ENCODE measurements at regions not wholly inside any gene's neighbourhood (a gene's known extent, or its start where the extent isn't known, plus 50 kb on each side); places are given as distances from the start of the nearest gene placed in this dataset.

DNA sequence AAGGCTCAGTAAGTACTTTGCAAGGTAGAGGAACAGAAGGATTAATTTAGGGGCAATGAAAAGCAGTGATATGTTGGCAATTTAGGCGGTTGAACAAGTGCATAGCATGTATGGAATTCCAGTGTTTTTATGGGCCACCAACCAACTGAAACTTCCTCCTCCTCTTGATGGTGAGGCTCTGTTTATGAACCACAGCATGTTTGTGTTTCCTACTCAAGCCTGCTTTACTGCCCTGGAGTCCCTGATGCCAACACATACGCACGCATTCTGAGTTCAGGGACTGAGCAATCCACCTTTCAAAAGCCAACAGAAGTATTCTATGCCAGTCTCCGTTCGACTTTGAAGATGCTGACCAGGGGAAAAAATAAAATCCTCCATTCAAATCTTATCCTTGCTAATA, 417.5 kb downstream of the EFNA5 start:
- TF ChIP-seq EGR1 (IDR thresholded peaks at IDR 0.05; ENCODE audit: low read depth in 2 of 2): no peak
- TF ChIP-seq, protein P1, sequence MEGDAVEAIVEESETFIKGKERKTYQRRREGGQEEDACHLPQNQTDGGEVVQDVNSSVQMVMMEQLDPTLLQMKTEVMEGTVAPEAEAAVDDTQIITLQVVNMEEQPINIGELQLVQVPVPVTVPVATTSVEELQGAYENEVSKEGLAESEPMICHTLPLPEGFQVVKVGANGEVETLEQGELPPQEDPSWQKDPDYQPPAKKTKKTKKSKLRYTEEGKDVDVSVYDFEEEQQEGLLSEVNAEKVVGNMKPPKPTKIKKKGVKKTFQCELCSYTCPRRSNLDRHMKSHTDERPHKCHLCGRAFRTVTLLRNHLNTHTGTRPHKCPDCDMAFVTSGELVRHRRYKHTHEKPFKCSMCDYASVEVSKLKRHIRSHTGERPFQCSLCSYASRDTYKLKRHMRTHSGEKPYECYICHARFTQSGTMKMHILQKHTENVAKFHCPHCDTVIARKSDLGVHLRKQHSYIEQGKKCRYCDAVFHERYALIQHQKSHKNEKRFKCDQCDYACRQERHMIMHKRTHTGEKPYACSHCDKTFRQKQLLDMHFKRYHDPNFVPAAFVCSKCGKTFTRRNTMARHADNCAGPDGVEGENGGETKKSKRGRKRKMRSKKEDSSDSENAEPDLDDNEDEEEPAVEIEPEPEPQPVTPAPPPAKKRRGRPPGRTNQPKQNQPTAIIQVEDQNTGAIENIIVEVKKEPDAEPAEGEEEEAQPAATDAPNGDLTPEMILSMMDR (IDR thresholded peaks at IDR 0.05; ENCODE audit: low read depth, low read length, missing input control): no peak
- no peak for TF ChIP-seq JUND (IDR thresholded peaks at IDR 0.05)
- TF ChIP-seq, protein P2, sequence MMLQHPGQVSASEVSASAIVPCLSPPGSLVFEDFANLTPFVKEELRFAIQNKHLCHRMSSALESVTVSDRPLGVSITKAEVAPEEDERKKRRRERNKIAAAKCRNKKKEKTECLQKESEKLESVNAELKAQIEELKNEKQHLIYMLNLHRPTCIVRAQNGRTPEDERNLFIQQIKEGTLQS (IDR thresholded peaks at IDR 0.05): no peak
- TF ChIP-seq, protein P3, sequence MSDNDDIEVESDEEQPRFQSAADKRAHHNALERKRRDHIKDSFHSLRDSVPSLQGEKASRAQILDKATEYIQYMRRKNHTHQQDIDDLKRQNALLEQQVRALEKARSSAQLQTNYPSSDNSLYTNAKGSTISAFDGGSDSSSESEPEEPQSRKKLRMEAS (IDR thresholded peaks at IDR 0.05): no peak

Data from liver (tissue), 3 donors.